Stomach (tissue), 8 donors: ENCODE measurements at regions not wholly inside any gene's neighbourhood (a gene's known extent, or its start where the extent isn't known, plus 50 kb on each side); places are given as distances from the start of the nearest gene placed in this dataset.

Experiments used
- DNase-seq, 2 donors: peaks; one replicate each; pipeline versions ENCODE4 v3.0.0 to v3.0.0-alpha.2; 2013 to 2019
- H3K27ac ChIP-seq, 5 donors: fragments of 200-600 bp in 4 of 5; sonication (generic) in 4 of 5; one replicate each; pipeline ENCODE4 v1.5.1; 2013 to 2019; ENCODE audit warnings: mild to moderate bottlenecking in 1 of 5, moderate library complexity in 1 of 5
- H3K27me3 ChIP-seq, 3 donors: fragments of 200-600 bp; sonication (generic); one replicate each; pipeline ENCODE4 v1.5.1; 2017 to 2019; ENCODE audit warnings: mixed run types in 1 of 3
- H3K36me3 ChIP-seq, 4 donors: fragments of 200-600 bp; sonication (generic); 1 replicate in 3 of 4; 2 replicates in 1 of 4; pipeline ENCODE4 v1.5.1; 2016 to 2019
- H3K4me1 ChIP-seq, 4 donors: fragments of 200-600 bp; sonication (generic); one replicate each; pipeline ENCODE4 v1.5.1; 2016 to 2019
- H3K4me3 ChIP-seq, 4 donors: fragments of 200-600 bp; sonication (generic) in 3 of 4; one replicate each; pipeline ENCODE4 v1.5.1; 2016 to 2019; ENCODE audit warnings: mild to moderate bottlenecking in 1 of 4
- H3K9me3 ChIP-seq, 4 donors: fragments of 200-600 bp; sonication (generic); one replicate each; pipeline ENCODE4 v1.5.1; 2016 to 2019
- EP300 ChIP-seq: sonication (generic); formaldehyde crosslinking; IDR thresholded peaks from one replicate; pipeline ENCODE4 v1.6.1; 2017; ENCODE audit warnings: antibody characterized with exemption
- POLR2A ChIP-seq, 4 donors: fragments of 450-650 bp; IDR thresholded peaks; one replicate each; pipeline ENCODE4 v1.6.1; 2016; ENCODE audit warnings: antibody characterized with exemption in 4 of 4, control low read depth in 2 of 4, mild to moderate bottlenecking in 1 of 4, moderate library complexity in 1 of 4
- POLR2AphosphoS5 ChIP-seq, 3 donors: sonication (generic); formaldehyde crosslinking; IDR thresholded peaks; one replicate each; pipeline ENCODE4 v1.6.1; 2016; ENCODE audit warnings: antibody characterized with exemption in 3 of 3
- WGBS, 5 donors: extraction: QIAGEN DNeasy Blood & Tissue Kit in 3 of 5; methylation state at CpG; one replicate each; pipeline versions ENCODE4 v1.1.5 to v1.1.7; 2013 to 2018; 5-methylcytosine and 5-hydroxymethylcytosine counted together
- intact Hi-C: fragments of 100-400 bp; cut with DNase I; formaldehyde crosslinking; loops from one replicate; pipeline ENCODE4 v1.15.1; 2023; ENCODE audit warnings: low total_unique reads
- TF ChIP-seq, protein P1 (sequence below), 7 experiments: fragments of 450-650 bp in 4 of 7; fragments of 200-600 bp in 3 of 7; sonication (generic) in 3 of 7; IDR thresholded peaks; one replicate each; pipeline ENCODE4 v1.5.1; 2016 to 2019; ENCODE audit warnings: antibody characterized with exemption in 7 of 7, control low read depth in 2 of 7, mild to moderate bottlenecking in 1 of 7
- donor health status: healthy with polysubstance abuse.
- donor health status: Bipolar disorder and iron deficiency.
- donor health status: healthy.

DNA sequence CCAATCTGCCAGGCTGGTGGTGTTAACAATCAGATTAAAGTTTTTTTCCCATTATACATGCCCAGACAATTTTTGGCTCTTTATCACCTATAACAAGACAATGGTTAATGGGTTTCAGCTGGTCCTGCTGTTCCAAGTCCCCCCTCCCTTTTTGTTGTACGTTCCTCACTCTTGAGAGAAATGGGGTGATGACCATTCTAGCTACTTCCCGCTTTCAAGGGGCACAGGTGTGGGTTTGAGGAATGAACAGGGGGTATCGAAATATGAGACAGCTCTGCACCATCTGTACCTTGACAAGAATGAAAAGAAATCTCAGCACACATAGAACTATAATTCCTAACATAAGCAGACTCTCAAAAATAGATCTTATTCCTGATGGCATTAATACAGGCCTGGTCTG, 326.8 kb downstream of the PTPRU start:
- Histone ChIP-seq H3K36me3 (no peaks in the 10 kb centered on the region), H3K9me3 (peaks cover 9 to 63% (median 55%) of the 10 kb centered on the region in 4 donors), H3K27ac (no peak overlapping the region), H3K27me3 (peaks cover 0 to 5% (median 0%) of the 10 kb centered on the region in 3 donors), H3K4me1 (no peaks in the 10 kb centered on the region), H3K4me3 (no peak overlapping the region)
- DNase-seq = no peak
- TF ChIP-seq POLR2AphosphoS5 (IDR thresholded peaks at IDR 0.05) (no peak), POLR2A (IDR thresholded peaks at IDR 0.05) (no peak), EP300 (no peak)
- TF ChIP-seq, protein P1, sequence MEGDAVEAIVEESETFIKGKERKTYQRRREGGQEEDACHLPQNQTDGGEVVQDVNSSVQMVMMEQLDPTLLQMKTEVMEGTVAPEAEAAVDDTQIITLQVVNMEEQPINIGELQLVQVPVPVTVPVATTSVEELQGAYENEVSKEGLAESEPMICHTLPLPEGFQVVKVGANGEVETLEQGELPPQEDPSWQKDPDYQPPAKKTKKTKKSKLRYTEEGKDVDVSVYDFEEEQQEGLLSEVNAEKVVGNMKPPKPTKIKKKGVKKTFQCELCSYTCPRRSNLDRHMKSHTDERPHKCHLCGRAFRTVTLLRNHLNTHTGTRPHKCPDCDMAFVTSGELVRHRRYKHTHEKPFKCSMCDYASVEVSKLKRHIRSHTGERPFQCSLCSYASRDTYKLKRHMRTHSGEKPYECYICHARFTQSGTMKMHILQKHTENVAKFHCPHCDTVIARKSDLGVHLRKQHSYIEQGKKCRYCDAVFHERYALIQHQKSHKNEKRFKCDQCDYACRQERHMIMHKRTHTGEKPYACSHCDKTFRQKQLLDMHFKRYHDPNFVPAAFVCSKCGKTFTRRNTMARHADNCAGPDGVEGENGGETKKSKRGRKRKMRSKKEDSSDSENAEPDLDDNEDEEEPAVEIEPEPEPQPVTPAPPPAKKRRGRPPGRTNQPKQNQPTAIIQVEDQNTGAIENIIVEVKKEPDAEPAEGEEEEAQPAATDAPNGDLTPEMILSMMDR (IDR thresholded peaks at IDR 0.05) = no peak
- intact Hi-C loops = no loop called here
- WGBS, 5 donors = 63 to 80% (median 70%) methylated on average over 3 of the region's 3 CpGs

DNA sequence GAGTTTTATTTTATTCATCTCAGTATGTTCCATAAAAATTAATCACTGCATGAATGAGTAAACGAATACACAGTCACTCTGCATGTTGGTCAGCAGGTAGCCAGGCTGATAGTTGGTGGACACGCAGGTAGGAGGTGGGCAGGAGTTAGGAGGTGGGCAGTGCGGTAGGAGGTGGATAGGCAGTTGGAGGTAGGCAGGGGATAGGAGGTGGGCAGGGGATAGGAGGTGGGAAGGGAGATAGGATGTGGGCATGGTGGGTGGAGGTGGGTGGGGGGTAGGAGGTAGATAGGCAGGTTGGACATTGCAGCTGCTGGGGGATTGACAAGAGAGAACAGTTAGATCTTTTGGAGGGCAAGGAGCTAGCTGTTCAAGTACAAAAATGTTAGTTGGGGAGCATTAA, 322.7 kb downstream of the PTPRU start:
- Histone ChIP-seq H3K4me3 (no peak overlapping the region), H3K36me3 (no peaks in the 10 kb centered on the region), H3K27me3 (peaks cover 0 to 22% (median 0%) of the 10 kb centered on the region in 3 donors), H3K4me1 (no peaks in the 10 kb centered on the region), H3K9me3 (peaks cover 0 to 24% (median 17%) of the 10 kb centered on the region in 4 donors), H3K27ac (no peak overlapping the region)
- intact Hi-C loops = loop anchor here (10.0 kb wide), 1 partner anchor 1096 kb away; no protein-coding TSS in a partner anchor
- TF ChIP-seq POLR2A (IDR thresholded peaks at IDR 0.05) (no peak), POLR2AphosphoS5 (IDR thresholded peaks at IDR 0.05) (no peak), EP300 (no peak)
- TF ChIP-seq, protein P1 (IDR thresholded peaks at IDR 0.05) = no peak
- 46 to 91% (median 74%) methylated on average over 2 to 3 of the region's 3 CpGs for whole genome bisulfite sequencing, 5 donors
- no peak for DNase-seq

DNA sequence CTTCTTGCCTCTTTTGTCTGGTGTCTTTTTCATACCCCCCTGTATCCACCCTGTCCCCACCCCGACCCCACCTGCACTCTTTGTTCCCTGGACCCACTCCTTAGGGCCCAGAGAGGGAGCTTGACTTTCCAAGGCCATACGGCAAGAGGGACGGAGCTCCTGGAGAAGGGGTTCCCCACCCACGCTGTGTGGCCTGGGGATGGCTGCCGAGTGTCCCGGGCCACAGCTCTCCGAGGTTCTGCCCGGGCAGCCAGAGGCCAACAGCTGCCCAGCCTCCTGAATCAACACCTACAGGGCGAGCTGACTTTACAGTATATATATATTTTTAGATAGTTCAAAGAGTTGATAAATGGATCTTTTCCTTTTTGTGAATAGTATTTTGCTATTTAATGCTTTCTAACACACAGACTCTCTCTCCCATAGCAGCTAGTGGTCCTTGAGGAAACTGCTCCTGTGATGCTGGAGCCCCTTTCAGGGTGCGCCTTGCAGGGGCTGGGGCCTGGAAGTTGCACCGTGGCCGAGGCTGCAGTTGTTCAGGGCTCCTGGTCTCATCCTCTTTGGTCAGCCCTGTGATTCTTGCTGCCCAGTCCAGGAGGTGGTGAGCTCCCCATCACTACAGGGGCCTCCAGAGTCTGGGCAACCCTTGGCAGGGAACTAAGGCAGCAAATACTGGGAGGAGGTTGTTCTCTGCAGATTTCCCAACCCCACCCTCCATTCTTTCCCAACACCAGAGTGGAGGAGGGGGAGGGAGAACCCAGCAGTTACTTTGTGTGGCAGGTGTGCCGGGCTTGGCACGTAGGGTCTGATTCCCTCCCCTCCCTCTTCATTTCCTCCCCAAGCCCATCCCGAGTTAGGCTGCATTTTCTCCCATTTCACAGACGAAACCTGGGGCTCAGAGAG, 321.6 kb downstream of the PTPRU start:
- 63 to 73% (median 67%) methylated on average over 16 of the region's 16 CpGs for WGBS, 5 donors
- Histone ChIP-seq H3K9me3 (peaks cover 0 to 13% (median 6%) of the 10 kb centered on the region in 4 donors), H3K4me3 (no peak overlapping the region), H3K27ac (no peak overlapping the region), H3K36me3 (no peaks in the 10 kb centered on the region), H3K4me1 (no peaks in the 10 kb centered on the region), H3K27me3 (peaks cover 0 to 22% (median 0%) of the 10 kb centered on the region in 3 donors)
- intact Hi-C loops = loop anchor here (10.0 kb wide), 1 partner anchor 1097 kb away; no protein-coding TSS in a partner anchor
- no peak for TF ChIP-seq POLR2A (IDR thresholded peaks at IDR 0.05)
- DNase-seq = no peak

DNA sequence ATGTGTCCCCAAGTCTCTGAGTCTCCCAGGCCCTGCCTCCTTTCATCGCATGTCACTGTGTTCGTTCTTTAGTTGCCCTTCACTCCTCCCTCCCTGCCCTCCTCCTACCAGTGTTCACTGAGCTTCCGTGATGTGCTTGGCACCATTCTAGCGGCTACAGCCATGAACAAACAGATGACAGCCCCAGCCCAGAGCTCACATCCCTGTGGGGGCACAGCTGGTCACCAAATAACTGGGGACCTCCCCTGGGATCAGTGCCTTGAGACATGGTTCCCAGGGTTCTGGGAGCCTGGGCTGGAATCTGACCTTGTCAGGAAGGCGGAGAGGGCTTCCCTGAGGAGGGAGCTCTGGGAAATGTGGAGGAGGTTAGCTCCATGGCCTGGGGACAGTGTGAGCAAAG, 320.7 kb downstream of the PTPRU start:
- peaks cover 0 to 4% (median 0%) of the 10 kb centered on the region in 4 donors for H3K9me3 ChIP-seq
- DNase-seq = no peak
- H3K27ac ChIP-seq = no peak overlapping the region
- no peaks in the 10 kb centered on the region for H3K4me1 ChIP-seq
- intact Hi-C loops = loop anchor here (10.0 kb wide), 1 partner anchor 1098 kb away; no protein-coding TSS in a partner anchor
- no peak for TF ChIP-seq POLR2A (IDR thresholded peaks at IDR 0.05)
- no peak for TF ChIP-seq EP300
- no peak for TF ChIP-seq POLR2AphosphoS5 (IDR thresholded peaks at IDR 0.05)
- TF ChIP-seq, protein P1 (IDR thresholded peaks at IDR 0.05) = no peak
- H3K27me3 ChIP-seq = peaks cover 0 to 22% (median 0%) of the 10 kb centered on the region in 3 donors
- no peak overlapping the region for H3K4me3 ChIP-seq
- WGBS, 5 donors = 56 to 79% (median 61%) methylated on average over 4 to 5 of the region's 5 CpGs
- no peaks in the 10 kb centered on the region for H3K36me3 ChIP-seq
